NCI-H1048 (cell line): ENCODE measurements at regions not wholly inside any gene's neighbourhood (a gene's known extent, or its start where the extent isn't known, plus 50 kb on each side); places are given as distances from the start of the nearest gene placed in this dataset.

ENCODE experiments used
- DNase-seq: peaks from one replicate; lab custom pipeline; 2025; lab: John Stamatoyannopoulos, UW

DNA sequence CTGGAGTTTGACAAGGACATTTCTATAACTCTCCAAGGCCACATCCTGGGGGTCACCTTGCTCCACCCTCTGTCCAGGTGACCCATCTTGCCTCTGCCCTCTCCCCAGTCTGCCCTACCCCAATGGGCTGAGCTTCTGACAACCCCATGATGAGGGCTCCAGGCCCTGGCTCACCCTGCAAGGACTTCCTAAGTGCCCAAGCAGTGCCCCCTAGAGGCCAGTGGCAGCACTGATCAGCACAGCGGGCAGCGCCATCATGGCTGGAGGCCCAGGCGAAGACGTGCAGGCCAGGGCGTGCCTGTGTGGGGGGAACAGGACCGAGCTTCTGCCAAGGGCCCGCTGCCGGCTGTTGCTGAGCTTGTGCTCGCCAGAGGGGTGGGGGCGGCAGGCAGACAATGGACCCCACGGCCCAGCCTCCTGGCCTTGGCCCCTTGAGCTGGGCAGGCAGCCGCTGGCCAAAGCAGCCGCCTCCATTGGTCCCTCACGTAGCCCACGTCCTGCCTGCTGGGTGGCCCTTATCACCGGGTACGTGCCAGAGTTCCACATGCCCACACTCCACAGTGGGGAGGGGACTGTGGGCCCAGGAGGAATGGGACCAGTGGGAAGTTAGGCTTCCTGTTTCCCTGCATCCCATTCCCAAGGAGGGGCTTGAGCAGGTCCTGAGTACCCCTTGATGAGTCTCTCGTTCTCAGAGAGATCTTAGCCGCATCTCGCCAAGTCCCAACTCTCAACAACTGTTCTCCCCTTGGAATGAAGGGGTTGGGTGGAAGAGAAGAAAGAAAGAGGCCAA is 64.3 kb downstream of the MRPL14 start:
- no peak for DNase-seq

DNA sequence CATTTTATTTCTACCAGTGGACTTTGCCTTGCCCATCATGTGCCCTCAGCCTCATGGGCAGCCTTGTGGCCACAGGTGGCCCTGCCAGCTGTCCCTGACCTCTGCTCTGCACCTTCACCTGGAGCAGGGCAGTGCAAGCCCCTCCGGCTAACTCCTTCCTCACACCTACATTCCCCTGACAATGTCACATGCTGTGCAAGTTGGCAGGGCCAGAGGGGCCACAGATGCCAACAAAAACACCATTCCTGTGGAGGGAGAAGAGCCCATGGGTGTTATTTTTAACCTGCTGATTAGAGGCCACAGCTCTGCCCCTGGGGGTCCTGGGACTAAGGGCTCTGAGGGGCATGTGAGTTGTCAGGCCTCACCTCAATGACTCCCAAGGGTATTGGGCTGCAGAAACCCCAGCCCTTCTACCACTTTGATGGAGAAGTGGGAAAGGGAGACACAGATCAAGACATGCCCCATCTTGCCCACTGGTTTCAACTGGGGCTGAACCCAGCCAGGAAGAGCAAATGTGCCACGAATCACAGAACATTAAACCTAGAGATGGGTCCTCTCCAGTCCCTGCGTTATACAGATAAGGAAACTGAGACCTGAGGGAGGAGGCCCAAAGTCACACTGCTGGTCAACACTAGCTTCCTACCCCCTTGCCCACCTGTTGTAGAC is 65.0 kb downstream of the MRPL14 start:
- no peak for DNase-seq

DNA sequence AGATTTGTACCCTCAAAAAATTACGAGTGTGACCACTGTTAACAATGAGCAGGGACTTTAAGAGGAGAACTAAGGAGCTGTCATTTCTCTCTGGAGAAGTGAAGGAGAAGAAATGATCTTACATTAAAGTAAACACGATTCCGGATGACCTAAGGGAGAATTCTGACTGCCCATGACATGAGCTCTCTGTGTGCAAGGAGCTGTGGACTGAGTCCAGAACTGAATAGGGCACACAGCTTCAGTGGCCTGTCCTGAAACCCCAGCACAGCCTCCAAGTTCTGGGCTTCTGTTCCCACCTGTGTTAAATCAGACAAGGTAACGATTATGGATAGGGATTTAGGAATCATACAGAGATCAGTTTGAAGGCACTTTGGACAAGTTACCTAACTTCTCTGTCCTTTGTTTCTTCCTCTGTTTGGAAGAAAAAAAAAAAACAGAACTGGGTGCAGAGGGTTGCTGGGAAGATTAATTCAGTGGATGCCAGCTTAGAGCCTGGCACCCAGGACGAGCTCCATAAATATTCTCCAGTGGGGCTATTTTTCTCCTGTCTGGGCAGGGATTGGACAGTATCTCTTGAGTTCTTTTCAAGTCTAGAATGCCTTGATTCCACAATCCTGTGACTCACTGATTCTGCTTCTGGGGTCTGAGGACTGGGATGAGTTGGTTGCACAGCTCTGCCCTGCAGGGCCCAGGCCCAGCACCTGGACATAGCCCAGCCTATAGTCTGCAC is 65.7 kb downstream of the MRPL14 start:
- DNase-seq: no peak

DNA sequence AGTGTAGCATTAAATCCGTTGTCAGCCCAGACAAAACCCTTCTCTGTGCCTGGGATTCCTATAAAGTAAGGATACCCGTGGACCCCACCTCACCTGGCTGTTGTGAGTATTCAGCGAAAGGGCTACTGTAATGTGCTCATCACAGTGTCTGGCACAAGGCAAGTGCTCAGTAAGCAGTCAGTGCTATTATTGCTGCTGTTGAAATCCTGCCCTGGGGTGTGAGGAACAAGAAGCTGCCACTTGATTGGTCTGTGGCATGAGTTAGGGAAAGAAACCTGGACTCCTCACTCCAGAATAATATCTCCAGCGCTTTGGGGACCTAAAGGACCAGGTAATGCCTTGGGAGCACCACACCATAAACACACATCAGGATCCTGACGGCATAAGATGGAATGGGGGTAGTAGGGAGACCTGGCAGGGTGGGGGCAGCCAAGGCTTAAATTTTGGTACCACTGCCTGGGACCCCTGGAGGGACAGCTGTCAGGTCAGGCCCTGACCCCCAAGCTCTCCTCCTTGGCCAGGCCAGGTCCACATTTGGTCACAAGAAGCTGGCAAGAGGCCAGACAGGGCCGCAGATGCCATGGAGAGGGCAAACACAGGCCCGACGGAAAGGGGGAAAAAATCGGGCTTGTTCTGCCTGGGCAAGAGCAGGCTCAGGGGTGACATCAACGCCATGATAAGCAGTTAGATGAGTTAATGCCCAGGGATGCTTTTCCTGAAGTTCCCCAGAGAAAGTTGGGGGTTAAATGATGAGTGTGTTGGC is 66.5 kb downstream of the MRPL14 start:
- no peak for DNase-seq

DNA sequence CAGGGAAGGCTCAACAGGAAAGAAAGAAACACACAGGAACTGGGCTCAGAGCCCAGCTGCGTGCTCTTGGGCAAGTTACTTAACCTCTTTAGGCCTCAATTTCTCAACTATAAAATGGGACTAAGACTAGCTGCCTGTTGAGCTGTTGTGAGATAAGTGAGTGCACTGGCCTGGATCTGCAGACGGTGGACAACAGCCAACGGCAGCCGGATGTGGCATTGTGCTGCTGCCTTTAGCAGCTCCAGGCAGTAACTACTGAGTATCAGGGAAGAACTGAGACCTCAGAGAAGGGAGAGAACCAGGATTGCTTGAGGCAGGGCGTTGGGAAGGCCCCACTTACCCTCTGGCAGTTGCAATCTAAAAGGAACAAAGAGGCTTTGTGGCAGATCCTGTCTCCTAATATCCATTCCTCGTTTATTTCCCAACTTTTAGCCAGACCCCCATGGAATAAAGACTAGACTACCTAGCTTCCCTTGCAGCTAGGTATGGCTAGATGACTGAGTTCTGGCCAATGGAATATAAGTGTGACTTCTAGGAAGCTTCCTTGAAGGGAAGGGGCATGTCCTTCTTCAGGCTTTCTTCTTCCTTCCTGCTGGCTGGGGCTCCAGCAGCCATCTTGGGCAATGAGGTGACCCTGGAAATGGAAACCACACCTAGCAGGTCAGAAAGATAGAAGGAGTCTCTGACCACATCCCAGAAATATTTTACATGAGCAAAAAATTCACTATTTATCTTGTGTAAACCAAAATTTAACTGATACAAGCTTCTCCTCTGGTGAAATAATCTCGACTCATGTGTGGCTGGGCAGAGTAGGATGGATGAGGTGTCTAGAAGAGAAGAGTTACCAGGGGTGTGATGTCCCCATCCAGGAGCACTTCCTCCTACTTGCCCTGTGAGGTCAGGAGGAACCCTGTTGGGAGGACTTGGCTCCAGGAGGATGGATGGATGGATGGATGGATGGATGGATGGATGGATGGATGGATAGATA is 67.6 kb downstream of the MRPL14 start:
- no peak for DNase-seq

DNA sequence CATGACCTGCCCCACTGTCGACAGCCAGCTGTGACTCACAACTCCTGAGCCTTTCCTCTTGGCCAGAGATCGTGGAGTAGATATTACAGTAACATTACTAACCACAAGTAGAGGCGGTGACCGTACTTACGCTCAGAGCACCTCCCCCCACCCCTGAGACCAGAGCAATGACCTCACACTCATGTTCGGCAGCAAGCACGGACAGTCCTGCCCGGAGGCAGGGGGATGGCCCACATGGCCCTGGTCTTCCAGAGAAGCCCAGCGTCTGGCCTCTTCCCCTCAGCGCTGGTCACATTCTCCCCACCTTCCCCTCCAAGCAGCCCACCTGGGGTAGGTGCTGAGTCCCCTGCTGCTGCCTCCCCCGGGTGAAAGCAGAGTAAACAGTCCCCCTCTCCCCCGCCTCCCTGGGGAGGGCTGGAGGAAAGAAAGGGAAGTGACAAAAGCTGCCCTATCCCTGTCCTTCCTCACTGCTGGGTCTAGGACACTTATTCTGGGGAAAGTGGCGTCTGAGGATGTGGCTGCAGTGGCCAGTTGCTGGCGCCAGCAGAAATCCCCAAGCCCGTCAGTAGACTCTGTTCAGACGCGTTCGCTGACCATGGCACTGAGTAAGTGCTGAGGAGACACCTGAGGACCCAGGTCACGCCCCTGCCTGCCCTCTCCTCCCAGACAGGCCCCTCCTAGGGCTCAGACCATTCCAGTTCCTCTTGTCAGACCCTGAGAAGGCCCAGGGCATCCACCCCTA is 68.5 kb downstream of the MRPL14 start:
- no peak for DNase-seq

DNA sequence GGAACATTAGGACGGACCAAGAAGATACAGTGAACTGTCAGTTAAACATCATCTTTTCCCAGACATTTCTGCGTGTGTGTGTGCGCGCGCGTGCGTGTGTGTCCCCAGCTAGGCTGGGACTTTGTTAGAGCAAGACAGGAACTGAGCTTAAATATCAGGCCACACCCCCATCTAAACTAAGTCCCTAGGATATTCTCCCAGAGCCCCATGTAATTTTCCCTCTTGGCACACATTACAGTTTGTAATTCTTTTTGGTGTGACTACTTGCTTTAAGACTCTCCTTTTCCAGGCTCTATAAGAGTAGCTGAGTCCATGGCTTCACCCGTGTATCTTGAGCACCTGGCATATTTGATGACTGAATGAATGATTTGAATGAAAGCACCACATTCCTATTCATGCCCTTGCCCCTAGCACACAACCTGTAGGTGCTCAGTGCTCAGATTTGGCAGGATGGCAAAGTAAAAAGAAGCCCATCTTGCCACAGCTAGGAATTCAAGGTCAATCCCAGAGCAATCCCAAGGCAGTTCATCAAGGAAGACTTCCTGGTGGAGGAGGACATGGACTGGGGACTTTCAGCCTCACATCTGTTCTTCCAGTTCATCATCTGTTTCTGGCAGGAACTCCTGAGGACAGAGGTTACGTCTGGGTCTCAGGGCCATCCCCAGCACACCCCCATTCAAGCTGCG is 69.2 kb downstream of the MRPL14 start:
- no peak for DNase-seq

DNA sequence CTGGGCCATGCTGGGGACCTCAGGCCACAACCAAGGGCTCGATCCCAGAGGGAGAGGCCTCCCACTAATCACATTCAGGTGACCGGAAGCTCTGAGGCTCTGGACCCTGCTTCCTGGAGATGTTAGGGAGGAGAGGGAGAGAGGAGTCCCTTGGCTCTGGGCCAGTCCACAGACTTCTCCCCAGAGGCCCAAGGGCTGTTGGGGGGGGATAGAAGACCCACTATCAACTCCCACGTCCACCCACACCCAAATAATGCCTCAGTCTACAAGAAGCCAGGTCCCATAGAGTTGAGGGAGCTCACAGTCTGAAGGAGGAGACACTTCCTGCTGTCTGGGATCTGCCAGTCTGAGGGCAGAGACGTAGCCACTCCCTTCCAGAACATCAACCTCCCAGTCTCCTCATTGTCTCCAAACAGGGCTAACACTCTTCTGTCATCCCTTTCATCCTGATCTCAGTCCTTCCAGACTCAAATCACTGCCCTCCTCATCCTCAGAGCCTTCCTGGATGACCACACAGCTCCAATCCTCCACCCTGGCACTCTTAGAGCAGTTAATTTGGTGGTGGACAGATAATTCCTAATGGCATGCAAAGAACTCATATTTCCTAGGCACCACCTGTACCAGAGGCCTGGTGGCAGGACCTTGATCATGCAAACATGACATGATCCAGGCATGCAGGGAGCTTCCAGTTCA is 69.9 kb downstream of the MRPL14 start:
- no peak for DNase-seq

DNA sequence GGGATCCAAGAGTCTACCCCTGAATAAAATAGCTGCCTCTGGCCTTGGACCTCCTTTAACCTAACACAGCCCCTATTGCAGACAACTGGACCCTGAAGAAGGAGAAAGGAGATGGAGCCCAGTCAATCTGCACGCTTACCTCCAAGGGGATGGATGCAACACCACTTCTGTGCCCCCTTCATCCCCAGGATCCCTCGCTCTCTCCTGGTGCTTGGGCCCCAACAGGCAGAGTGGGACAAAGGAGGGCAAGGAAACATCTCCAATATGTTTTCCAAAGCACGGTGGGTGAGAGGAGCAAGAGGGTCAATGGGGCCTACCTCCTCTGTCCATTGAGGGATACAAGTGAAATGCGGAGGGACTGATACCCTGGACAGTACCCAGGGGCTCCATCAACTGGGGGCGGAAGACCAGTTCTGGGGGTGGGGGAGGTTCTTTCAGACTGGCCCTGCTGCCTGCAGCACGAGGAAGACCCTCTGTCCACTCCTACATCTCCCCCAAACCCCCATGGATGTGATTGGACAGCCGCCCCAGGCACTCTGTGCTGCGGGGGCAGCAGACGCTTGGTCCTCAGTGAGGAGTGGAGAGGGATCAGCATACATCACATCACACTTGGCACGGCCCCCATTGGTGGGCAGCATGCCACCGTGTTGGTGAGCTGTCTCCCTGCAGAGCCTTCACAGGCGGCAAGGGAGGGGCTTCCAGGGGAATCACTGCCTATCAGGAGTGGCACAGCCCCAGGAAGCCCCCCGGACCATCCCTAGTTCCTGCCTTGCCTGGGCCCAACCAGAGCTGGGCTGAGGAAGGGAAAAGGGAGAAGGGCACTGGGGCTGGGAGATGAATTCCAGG is 70.6 kb downstream of the MRPL14 start:
- DNase-seq: no peak

DNA sequence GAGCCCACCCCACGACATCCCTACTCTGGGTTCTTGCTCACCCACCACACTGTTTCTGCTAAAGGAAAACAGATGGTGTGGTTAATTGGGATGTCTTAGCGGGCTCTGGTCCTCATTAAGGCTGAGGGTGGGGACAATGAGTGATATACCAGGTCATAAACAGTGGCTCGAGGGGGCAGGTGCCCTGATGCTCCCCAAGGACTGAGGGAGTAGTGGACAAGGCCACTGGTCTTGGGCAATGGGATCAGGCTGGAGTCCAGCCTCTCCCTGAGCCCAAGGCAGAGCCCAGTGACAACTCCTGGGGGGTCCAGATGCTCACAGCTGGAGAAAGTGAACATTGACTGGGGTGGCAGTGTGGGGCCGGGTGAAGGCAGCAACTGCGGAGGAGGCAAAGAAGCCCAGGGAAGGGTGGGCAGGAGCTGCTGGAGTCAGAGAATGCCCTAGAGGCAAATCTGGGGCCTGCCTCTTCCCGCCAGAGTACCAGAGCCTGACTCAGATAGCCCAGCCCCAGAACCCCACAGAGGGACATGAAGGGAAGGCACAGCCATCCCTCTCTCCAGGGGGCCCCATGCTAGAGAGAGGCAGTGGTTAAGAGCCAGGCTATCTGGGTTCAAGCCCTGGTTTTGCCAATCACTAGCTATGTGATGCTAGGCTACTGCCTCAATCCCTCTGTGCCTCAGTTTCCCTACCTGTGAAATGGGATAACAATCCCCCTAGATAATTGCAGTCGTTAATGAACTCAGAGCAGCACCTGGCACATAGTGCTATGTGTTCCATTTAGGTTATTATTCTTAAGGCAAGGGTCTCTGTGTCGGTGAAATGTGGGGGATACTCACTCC is 72.3 kb downstream of the MRPL14 start:
- no peak for DNase-seq

DNA sequence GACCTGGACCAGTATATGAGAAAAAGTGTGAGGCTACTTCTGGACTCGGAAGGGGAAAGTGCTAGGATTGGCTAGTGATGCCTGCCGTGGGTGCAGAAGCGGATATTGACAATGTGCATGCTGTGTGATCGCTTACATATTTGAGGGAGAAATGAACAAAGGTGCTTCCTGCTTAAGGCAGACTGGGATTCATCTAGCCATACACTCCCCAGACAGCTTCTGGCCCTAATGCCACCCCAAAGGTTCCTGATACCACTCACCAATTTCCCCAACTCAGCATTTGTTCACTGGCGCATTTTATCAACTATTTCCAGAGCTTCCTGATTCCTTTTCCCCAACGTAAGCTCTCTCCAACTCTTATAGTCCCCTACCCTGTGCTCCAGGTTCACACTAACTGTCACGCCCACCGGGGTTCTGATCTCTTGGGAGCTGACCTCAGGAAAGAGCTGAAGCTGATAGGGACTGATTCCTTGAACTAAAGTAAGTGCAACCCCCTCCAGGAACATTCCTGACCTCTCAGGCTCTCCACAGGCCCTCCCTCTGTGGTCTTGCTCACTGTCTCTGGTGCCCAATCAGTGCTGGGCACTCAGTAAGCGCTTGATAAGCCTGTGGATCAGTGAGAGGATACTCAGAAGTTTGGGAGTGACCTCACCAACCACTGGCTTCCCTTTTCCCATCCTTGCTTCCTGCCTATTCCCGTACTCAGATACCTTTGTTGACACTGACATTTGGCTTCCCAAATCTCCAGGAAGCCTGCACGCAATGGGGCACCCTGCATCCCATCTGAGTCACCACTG is 73.3 kb downstream of the MRPL14 start:
- no peak for DNase-seq

DNA sequence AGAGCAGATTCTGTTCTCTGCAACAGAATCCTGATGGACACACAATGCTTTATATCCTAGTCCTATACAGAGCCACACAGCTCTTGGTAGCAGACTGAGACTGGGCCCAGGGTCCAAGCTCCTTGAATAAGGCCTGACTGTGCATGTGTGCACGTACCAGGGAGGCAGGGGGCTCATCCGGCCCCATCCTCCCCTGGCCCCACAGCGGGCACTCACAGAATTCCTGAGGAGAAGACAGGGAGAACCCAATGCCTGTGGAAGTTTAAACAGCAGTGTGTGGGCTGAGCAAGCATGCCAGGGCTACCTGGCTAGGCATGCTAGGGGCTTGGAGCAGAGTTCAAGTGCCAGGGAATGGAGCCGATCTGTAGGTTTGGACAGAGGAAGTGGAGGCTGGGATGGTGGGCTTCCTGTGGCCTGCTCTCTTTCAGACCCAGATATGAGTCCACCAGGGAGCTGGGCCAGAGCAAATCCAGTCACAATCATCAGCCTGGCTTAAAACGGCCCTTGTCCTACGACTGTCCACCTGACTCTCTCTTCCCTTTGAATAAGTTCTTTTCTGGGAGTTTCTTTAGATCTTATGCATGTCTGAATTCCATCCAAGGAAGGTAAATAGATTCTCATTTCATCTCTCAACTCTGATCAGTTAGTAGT is 74.0 kb downstream of the MRPL14 start:
- DNase-seq: no peak

DNA sequence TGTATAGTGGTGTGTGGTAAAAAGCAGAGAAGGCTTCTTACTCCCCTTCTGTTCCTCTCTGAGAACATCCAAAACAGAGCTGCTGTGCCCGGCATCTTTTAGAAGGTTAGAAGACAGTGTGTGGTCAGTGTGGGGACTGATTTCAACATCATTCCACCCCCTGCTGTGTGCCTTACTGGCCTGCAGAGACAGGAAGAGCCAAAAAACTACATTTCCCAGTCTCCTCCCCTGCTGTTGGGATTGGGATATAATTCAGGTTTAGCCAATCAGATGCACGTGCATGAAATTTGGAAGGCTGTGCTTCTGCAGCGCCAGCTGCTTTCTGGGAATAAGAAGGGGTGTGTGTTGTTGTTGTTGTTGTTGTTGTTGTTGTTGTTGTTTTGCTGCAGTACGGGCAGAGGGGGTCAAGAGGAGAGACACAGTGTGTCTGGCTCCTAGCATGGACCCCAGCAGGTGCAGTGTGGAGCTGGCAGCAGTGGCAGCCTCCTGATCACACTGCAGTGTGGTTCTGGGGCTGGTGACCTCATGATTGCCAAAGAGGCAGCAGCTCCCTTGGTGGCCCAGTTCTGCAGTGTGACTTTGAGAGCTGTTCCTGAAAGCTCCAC is 74.7 kb downstream of the MRPL14 start:
- no peak for DNase-seq

DNA sequence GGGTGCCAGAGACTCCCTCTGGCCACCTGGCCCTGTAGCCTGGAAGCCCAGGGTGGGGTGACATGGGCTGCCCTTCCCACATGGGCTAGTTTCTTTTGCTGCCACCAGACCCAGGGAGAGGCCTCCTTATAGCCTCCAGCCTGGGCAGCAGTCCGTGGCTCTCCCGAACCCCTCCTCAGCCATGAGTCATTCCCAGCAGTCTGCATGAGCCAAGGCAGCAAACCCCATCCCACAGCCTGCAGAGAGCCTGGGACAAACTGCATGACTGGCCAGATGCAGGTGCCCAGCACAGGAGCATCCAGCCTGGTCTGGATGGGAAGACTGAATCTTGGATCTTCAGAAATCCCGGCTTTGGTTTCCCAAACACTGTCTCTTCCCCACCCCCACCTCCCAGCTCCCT is 75.7 kb downstream of the MRPL14 start:
- no peak for DNase-seq

DNA sequence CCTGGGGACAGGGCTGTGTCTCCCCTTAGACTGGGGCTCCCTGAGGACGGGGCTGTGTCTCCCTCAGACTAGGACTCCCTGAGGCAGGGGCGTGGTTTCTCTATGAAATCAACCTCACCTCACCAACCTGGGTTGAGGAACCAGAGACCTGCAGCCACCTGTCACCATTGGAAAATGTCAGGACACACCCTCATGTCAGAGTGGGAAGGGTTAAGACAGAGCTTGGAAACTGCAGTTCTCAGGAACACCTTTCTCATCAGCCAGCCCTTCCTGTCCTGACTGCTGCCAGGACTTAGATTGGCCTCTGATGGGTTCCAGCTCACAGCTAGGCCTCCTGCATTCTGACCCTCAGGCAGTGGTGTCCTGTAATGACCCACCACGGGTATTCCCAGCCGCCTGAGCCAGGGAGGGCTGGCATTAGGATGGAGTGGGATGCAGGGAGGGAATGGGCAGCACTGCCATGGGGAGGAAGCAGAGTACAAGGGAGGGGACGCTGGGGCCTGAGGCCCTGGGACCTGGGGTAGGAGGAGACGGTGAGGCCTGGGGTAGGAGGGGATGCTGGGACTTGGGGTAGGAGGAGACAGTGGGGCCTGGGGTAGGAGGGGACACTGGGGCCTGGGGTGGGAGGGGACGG is 76.3 kb downstream of the MRPL14 start:
- DNase-seq: no peak
